A673 (cell line): ENCODE measurements at regions not wholly inside any gene's neighbourhood (a gene's known extent, or its start where the extent isn't known, plus 50 kb on each side); places are given as distances from the start of the nearest gene placed in this dataset.

Source experiments
- BruUV-seq: library from RNA; stranded (reverse); fragments of 400-500 nt; replicated peaks from 2 replicates; lab custom pipeline; 2021; lab: Mats Ljungman, UMichigan
- CTCF ChIA-PET: fragments of 300-600 bp; sonication (Branson Sonifier 250); formaldehyde crosslinking; loops from one replicate; lab custom pipeline; 2022; ENCODE audit warnings: antibody characterized with exemption; lab: Charles Lee
- POLR2A ChIA-PET: fragments of 300-600 bp; sonication (Branson Sonifier 250); formaldehyde crosslinking; loops from one replicate; lab custom pipeline; 2022; ENCODE audit warnings: antibody characterized with exemption; ENCODE audit not compliant: low non-redundant PET; lab: Charles Lee
- DNase-seq: peaks from one replicate; pipeline ENCODE4 v3.0.0-alpha.2; 2015; ENCODE audit warnings: low spot score
- H3K27ac ChIP-seq: fragments of 200-600 bp; sonication (generic); 2 replicates; pipeline ENCODE4 v1.5.1; 2016; ENCODE audit warnings: mixed run types, low read depth, mild to moderate bottlenecking, mixed read lengths, antibody characterized with exemption, low read length; ENCODE audit not compliant: poor library complexity, severe bottlenecking
- H3K27me3 ChIP-seq: fragments of 200-600 bp; sonication (generic); replicated peaks from 2 replicates; pipeline ENCODE4 v1.6.1; 2017; ENCODE audit warnings: mixed run types, low read depth, mild to moderate bottlenecking, mixed read lengths, antibody characterized with exemption, low read length; ENCODE audit not compliant: insufficient read depth, poor library complexity
- H3K36me3 ChIP-seq: fragments of 200-600 bp; sonication (generic); 2 replicates; pipeline ENCODE4 v1.6.1; 2016; ENCODE audit warnings: mixed run types, mild to moderate bottlenecking, mixed read lengths, antibody characterized with exemption, low read length; ENCODE audit not compliant: insufficient read depth, poor library complexity, severe bottlenecking
- H3K4me1 ChIP-seq: fragments of 200-600 bp; sonication (generic); 2 replicates; pipeline ENCODE4 v1.6.1; 2017; ENCODE audit warnings: mixed run types, mild to moderate bottlenecking, mixed read lengths, antibody characterized with exemption, low read length; ENCODE audit not compliant: insufficient read depth, poor library complexity, severe bottlenecking
- H3K4me3 ChIP-seq: fragments of 200-600 bp; sonication (generic); 2 replicates; pipeline ENCODE4 v1.5.1; 2016; ENCODE audit warnings: low read depth, mixed run types, mild to moderate bottlenecking, mixed read lengths, low read length; ENCODE audit not compliant: poor library complexity, severe bottlenecking
- H3K9me3 ChIP-seq: fragments of 200-600 bp; sonication (generic); 2 replicates; pipeline ENCODE4 v1.6.1; 2016; ENCODE audit warnings: mixed run types, low read depth, mild to moderate bottlenecking, mixed read lengths, antibody characterized with exemption, low read length; ENCODE audit not compliant: poor library complexity, severe bottlenecking
- CTCF ChIP-seq: fragments of 300-800, 200-600 bp; sonication (generic); conservative IDR thresholded peaks from 2 replicates; pipeline ENCODE4 v1.5.1; 2017; ENCODE audit warnings: low read depth, mild to moderate bottlenecking, antibody characterized with exemption, low read length, moderate library complexity, mixed read lengths
- EZH2 ChIP-seq: fragments of 200-600 bp; sonication (generic); IDR thresholded peaks from 2 replicates; pipeline ENCODE4 v1.6.1; 2017; ENCODE audit warnings: borderline replicate concordance, low read depth, mild to moderate bottlenecking, mixed read lengths, antibody characterized with exemption, low read length; ENCODE audit not compliant: poor library complexity, severe bottlenecking
- intact Hi-C: fragments of 100-400 bp; cut with micrococcal nuclease; formaldehyde crosslinking; loops from one replicate; pipeline ENCODE4 v1.10.0; 2022; ENCODE audit not compliant: unreplicated experiment

DNA sequence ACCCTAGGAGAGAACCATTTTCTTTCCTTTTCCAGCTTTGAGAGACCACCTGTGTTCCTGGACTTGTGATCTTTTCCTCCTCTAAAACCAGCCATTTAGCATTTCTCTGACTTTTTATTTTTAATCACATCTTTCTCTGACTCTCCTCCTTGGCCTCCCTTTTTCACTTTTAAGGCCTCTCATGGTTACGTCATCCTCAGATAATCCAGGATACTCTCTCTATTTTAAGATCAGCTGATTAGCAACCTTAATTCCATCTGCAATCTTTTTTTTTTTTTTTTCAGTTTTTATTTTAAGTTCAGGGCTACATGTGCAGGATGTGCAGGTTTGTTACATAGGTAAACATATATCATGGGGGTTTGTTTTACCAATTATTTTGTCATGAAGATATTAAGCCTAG lies 54.0 kb downstream of the RFPL4B start:
- no peaks in the 10 kb centered on the region for H3K27me3 ChIP-seq
- no peak overlapping the region for H3K27ac ChIP-seq
- no TSS peak for BruUV-seq
- no peak for DNase-seq
- no peaks in the 10 kb centered on the region for H3K4me1 ChIP-seq
- TF ChIP-seq CTCF = no peak
- no peak for TF ChIP-seq EZH2
- no peaks in the 10 kb centered on the region for H3K36me3 ChIP-seq
- ChIA-PET POLR2A (no interaction called here), CTCF (no interaction called here)
- intact Hi-C loops = no loop called here
- H3K9me3 ChIP-seq = no peaks in the 10 kb centered on the region
- H3K4me3 ChIP-seq = no peak overlapping the region

DNA sequence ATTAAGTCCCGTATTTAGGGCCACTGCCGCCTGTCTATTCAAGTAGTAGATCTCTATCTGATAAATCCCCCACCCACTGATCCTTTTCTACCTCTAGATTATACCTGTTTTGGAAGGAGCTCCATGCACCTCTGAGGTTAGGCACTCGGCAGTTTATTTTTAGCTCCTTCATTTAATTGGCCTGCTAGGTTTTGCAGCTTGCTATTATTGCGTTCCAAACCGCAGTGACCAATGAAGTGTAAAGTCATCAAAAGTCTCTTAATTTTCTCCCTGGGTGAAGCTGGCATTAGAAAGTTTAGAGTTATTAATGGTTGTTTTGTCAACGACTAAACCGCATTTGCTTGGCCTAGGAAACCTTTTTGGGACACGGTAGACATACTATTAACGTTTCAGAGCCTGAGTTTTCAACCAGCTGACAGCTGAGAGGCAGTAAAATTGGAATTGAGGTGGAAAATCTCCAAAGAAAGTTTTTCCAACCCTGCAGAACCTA lies 60.0 kb downstream of the RFPL4B start:
- H3K4me1 ChIP-seq = no peaks in the 10 kb centered on the region
- BruUV-seq = no TSS peak
- no peak overlapping the region for H3K27ac ChIP-seq
- TF ChIP-seq EZH2 (no peak), CTCF (no peak)
- H3K9me3 ChIP-seq = no peaks in the 10 kb centered on the region
- no peak for DNase-seq
- intact Hi-C loops = no loop called here
- POLR2A ChIA-PET = no interaction called here
- H3K27me3 ChIP-seq = no peaks in the 10 kb centered on the region
- H3K36me3 ChIP-seq = no peaks in the 10 kb centered on the region
- no peak overlapping the region for H3K4me3 ChIP-seq
- CTCF ChIA-PET = no interaction called here

GRCh38 chr6:112408522-112408921 lies 61.4 kb downstream of the RFPL4B start:
- Histone ChIP-seq H3K27me3 (no peaks in the 10 kb centered on the region), H3K27ac (no peak overlapping the region), H3K9me3 (no peaks in the 10 kb centered on the region), H3K36me3 (no peaks in the 10 kb centered on the region), H3K4me3 (no peak overlapping the region), H3K4me1 (no peaks in the 10 kb centered on the region)
- POLR2A ChIA-PET = no interaction called here
- BruUV-seq = no TSS peak
- intact Hi-C loops = no loop called here
- DNase-seq = no peak
- CTCF ChIA-PET = no interaction called here
- TF ChIP-seq CTCF (no peak), EZH2 (no peak)
